H1 (cell line): ENCODE measurements at regions not wholly inside any gene's neighbourhood (a gene's known extent, or its start where the extent isn't known, plus 50 kb on each side); places are given as distances from the start of the nearest gene placed in this dataset.
A peak's percentile ranks its signal among the peaks of the same experiment; 100 is the strongest.

ENCODE experiments used
- CTCF ChIA-PET: fragments of 300-600 bp; sonication (Branson Sonifier 250); formaldehyde crosslinking; loops from one replicate; lab custom pipeline; 2021; ENCODE audit not compliant: partially characterized antibody; lab: Charles Lee
- POLR2A ChIA-PET: fragments of 300-600 bp; sonication (Branson Sonifier 250); formaldehyde crosslinking; loops from one replicate; lab custom pipeline; 2021; ENCODE audit warnings: inconsistent platforms; ENCODE audit not compliant: partially characterized antibody; lab: Charles Lee
- DNase-seq, 2 experiments: peaks; one replicate each; pipeline versions ENCODE4 v3.0.0 to v3.0.0-alpha.2; 2010 to 2022; ENCODE audit warnings: low spot score in 2 of 2, low read depth in 1 of 2, mixed read lengths in 1 of 2
- FAIRE-seq: peaks from 2 replicates; lab custom pipeline; 2011; peaks lifted over from hg19 to GRCh38; lab: Jason Lieb, UNC
- H2AFZ ChIP-seq: 2 replicates; pipeline ENCODE4 v1.8.1; 2012; ENCODE audit warnings: low read length, inconsistent platforms
- H2AK5ac ChIP-seq: 2 replicates; pipeline ENCODE4 v1.6.1; 2013; ENCODE audit warnings: low read depth, low read length
- H2BK120ac ChIP-seq: replicated peaks from 2 replicates; pipeline ENCODE3; 2013; ENCODE audit warnings: low read depth, low read length, inconsistent platforms
- H2BK12ac ChIP-seq: 2 replicates; pipeline ENCODE4 v1.6.1; 2013; ENCODE audit warnings: low read depth, low read length
- H2BK15ac ChIP-seq: 2 replicates; pipeline ENCODE4 v1.6.1; 2013; ENCODE audit warnings: low read length
- H2BK20ac ChIP-seq: 2 replicates; pipeline ENCODE4 v1.6.1; 2013; ENCODE audit warnings: low read length
- H2BK5ac ChIP-seq: 2 replicates; pipeline ENCODE4 v1.6.1; 2013; ENCODE audit warnings: low read depth, low read length
- H3K14ac ChIP-seq: 2 replicates; pipeline ENCODE4 v1.6.1; 2013; ENCODE audit warnings: inconsistent platforms; ENCODE audit not compliant: insufficient read length
- H3K18ac ChIP-seq: 2 replicates; pipeline ENCODE4 v1.6.1; 2013; ENCODE audit warnings: low read length; ENCODE audit errors: extremely low read depth
- H3K23ac ChIP-seq: 2 replicates; pipeline ENCODE4 v1.6.1; 2013; ENCODE audit warnings: inconsistent platforms; ENCODE audit not compliant: insufficient read length
- H3K23me2 ChIP-seq: 2 replicates; pipeline ENCODE4 v1.6.1; 2013; ENCODE audit warnings: low read depth, low read length
- H3K27ac ChIP-seq: 2 replicates; pipeline ENCODE4 v1.6.1; 2011; ENCODE audit warnings: low read depth, low read length, inconsistent platforms
- H3K27me3 ChIP-seq, 4 experiments: replicated peaks in 1 of 4; 1 replicate in 1 of 4; 2 replicates in 3 of 4; pipeline versions ENCODE4 v1.6.1 to v1.8.1; 2011 to 2013; ENCODE audit warnings: low read length in 3 of 4, mild to moderate bottlenecking in 3 of 4, inconsistent platforms in 2 of 4, mixed read lengths in 2 of 4, moderate library complexity in 1 of 4; ENCODE audit not compliant: control insufficient read depth in 3 of 4, insufficient read depth in 3 of 4; ENCODE audit errors: extremely low read depth in 1 of 4
- H3K36me3 ChIP-seq, 4 experiments: 2 replicates each; pipeline versions ENCODE4 v1.6.1 to v1.8.1; 2011 to 2013; ENCODE audit warnings: mild to moderate bottlenecking in 4 of 4, low read length in 3 of 4, moderate library complexity in 2 of 4, control low read depth in 1 of 4, inconsistent platforms in 1 of 4; ENCODE audit not compliant: insufficient read depth in 4 of 4, control insufficient read depth in 2 of 4
- H3K4ac ChIP-seq: replicated peaks from 2 replicates; pipeline ENCODE3; 2013; ENCODE audit warnings: low read length, low read depth, mixed read lengths, inconsistent platforms; ENCODE audit not compliant: insufficient read length
- H3K4me1 ChIP-seq, 4 experiments: replicated peaks in 1 of 4; 1 replicate in 1 of 4; 2 replicates in 3 of 4; pipeline versions ENCODE4 v1.6.1 to v1.8.1; 2011 to 2013; ENCODE audit warnings: low read length in 3 of 4, inconsistent platforms in 2 of 4, mixed read lengths in 1 of 4; ENCODE audit not compliant: insufficient read depth in 4 of 4, control insufficient read depth in 3 of 4
- H3K4me2 ChIP-seq, 2 experiments: 2 replicates each; pipeline versions ENCODE4 v1.6.1 to v1.8.1; 2011 to 2013; ENCODE audit warnings: low read depth in 2 of 2, low read length in 2 of 2, control low read depth in 1 of 2, inconsistent platforms in 1 of 2, mild to moderate bottlenecking in 1 of 2; ENCODE audit not compliant: insufficient read depth in 1 of 2
- H3K4me3 ChIP-seq, 4 experiments: fragments of 200-600, 300-600 bp in 1 of 4; sonication (generic), shearing (Covaris generic), sonication (Bioruptor Twin) in 1 of 4; 2 replicates each; pipeline versions ENCODE4 v1.5.1 to v1.8.1; 2011 to 2016; ENCODE audit warnings: low read length in 4 of 4, low read depth in 3 of 4, control low read depth in 2 of 4, inconsistent platforms in 2 of 4, mild to moderate bottlenecking in 2 of 4, mixed read lengths in 1 of 4, moderate library complexity in 1 of 4; ENCODE audit not compliant: insufficient read depth in 2 of 4; ENCODE audit errors: extremely low read depth in 1 of 4
- H3K56ac ChIP-seq: replicated peaks from 2 replicates; pipeline ENCODE3; 2013; ENCODE audit warnings: low read depth, mild to moderate bottlenecking, mixed read lengths, low read length, inconsistent platforms; ENCODE audit not compliant: insufficient read length
- H3K79me1 ChIP-seq: 2 replicates; pipeline ENCODE4 v1.6.1; 2013; ENCODE audit warnings: low read depth, low read length, control low read depth
- H3K79me2 ChIP-seq, 2 experiments: 2 replicates each; pipeline versions ENCODE4 v1.6.1 to v1.8.1; 2012 to 2013; ENCODE audit warnings: low read length in 2 of 2, mild to moderate bottlenecking in 2 of 2, inconsistent platforms in 1 of 2; ENCODE audit not compliant: insufficient read depth in 2 of 2, control insufficient read depth in 1 of 2
- H3K9ac ChIP-seq, 4 experiments: replicated peaks in 1 of 4; 1 replicate in 1 of 4; 2 replicates in 3 of 4; pipeline versions ENCODE4 v1.6.1 to v1.8.1; 2011 to 2013; ENCODE audit warnings: low read depth in 3 of 4, low read length in 3 of 4, control low read depth in 2 of 4, mild to moderate bottlenecking in 2 of 4, moderate library complexity in 2 of 4, inconsistent platforms in 1 of 4; ENCODE audit errors: extremely low read depth in 1 of 4
- H3K9me3 ChIP-seq, 2 experiments: 2 replicates each; pipeline versions ENCODE4 v1.6.1 to v1.8.1; 2012 to 2013; ENCODE audit warnings: mild to moderate bottlenecking in 2 of 2, moderate library complexity in 2 of 2, control low read depth in 1 of 2, inconsistent platforms in 1 of 2, low read depth in 1 of 2, low read length in 1 of 2, mixed read lengths in 1 of 2; ENCODE audit not compliant: insufficient read depth in 2 of 2
- H4K20me1 ChIP-seq, 2 experiments: replicated peaks in 1 of 2; 2 replicates each; pipeline versions ENCODE3 to v1.8.1; 2011 to 2013; ENCODE audit warnings: inconsistent platforms in 2 of 2, low read length in 2 of 2, mild to moderate bottlenecking in 1 of 2; ENCODE audit not compliant: insufficient read depth in 2 of 2, control insufficient read depth in 1 of 2
- H4K5ac ChIP-seq: 2 replicates; pipeline ENCODE4 v1.6.1; 2013; ENCODE audit warnings: low read length, low read depth, mixed read lengths, inconsistent platforms; ENCODE audit not compliant: insufficient read length
- H4K8ac ChIP-seq: 2 replicates; pipeline ENCODE4 v1.8.0; 2013; ENCODE audit warnings: mild to moderate bottlenecking, moderate library complexity, low read length, inconsistent platforms; ENCODE audit not compliant: insufficient read depth; ENCODE audit errors: extremely low read depth
- H4K91ac ChIP-seq: replicated peaks from 2 replicates; pipeline ENCODE3; 2013; ENCODE audit warnings: low read length, mixed read lengths, inconsistent platforms; ENCODE audit not compliant: insufficient read length
- ATF2 ChIP-seq: IDR thresholded peaks from 2 replicates; pipeline ENCODE4 v1.6.1; 2012; ENCODE audit warnings: low read length, inconsistent platforms
- WGBS, 2 experiments: shearing (Covaris generic) in 1 of 2; methylation state at CpG; one replicate each; pipeline versions ENCODE4 v1.1.6 to v1.1.7; 2013 to 2015; ENCODE audit warnings: low lambda C conversion rate in 2 of 2, mixed read lengths in 2 of 2, inconsistent platforms in 1 of 2, low coverage in 1 of 2, missing lambda C conversion rate in 1 of 2; ENCODE audit not compliant: insufficient replicate concordance in 2 of 2, insufficient coverage in 1 of 2, insufficient read length in 1 of 2; ENCODE audit errors: extremely low coverage in 1 of 2, missing lambda C conversion rate in 1 of 2; 5-methylcytosine and 5-hydroxymethylcytosine counted together

GRCh38 chr2:200212862-200213425, 93.5 kb upstream of the SPATS2L start:
- no peak overlapping the region for H3K27ac ChIP-seq
- H3K14ac ChIP-seq, result no peak overlapping the region
- no peak overlapping the region for H3K9ac ChIP-seq
- no peaks in the 10 kb centered on the region for H3K27me3 ChIP-seq
- no peak overlapping the region for H3K4ac ChIP-seq
- H3K56ac ChIP-seq, result no peak overlapping the region
- H4K5ac ChIP-seq, result no peak overlapping the region
- H4K8ac ChIP-seq, result no peak overlapping the region
- no peak overlapping the region for H3K4me2 ChIP-seq
- DNase-seq (no peak), FAIRE-seq (no peak)
- H3K23ac ChIP-seq, result no peak overlapping the region
- H3K36me3 ChIP-seq, result no peaks in the 10 kb centered on the region; a peak in 1 of 8 replicates
- H2BK120ac ChIP-seq, result no peak overlapping the region
- peak overlapping the region; percentile 77; the same call in 1 of the 2 replicates for H2AFZ ChIP-seq
- no peak overlapping the region for H2BK15ac ChIP-seq
- H4K91ac ChIP-seq, result peak overlapping the region; percentile 29
- H3K4me1 ChIP-seq, result peaks cover 0 to 4% (median 0%) of the 10 kb centered on the region in 4 experiments; a peak in 2 of 7 replicates
- H4K20me1 ChIP-seq, result peaks cover 0 to 3% of the 10 kb centered on the region in 2 experiments
- no peaks in the 10 kb centered on the region for H3K79me2 ChIP-seq
- H2BK5ac ChIP-seq, result peak overlapping the region; percentile 25; the same call in 1 of the 2 replicates
- H2BK20ac ChIP-seq, result peak overlapping the region; percentile 37; the same call in 1 of the 2 replicates
- WGBS, 2 experiments, result 89% methylated on average over 5 of the region's 5 CpGs; no CpG with 5 or more reads in 1 of the 2 experiments
- no peak overlapping the region; the same call in 1 of the 2 replicates for H2BK12ac ChIP-seq
- CTCF ChIA-PET, result interaction anchor here (0.5 to 1.3 kb wide), 2 partner anchors 13 to 16 kb away, joined by 3 to 7 read pairs; no protein-coding TSS in a partner anchor
- H3K4me3 ChIP-seq, result no peak overlapping the region
- H3K23me2 ChIP-seq, result peaks cover 4% of the 10 kb centered on the region; the same call in 1 of the 2 replicates
- no peaks in the 10 kb centered on the region; a peak in 1 of 4 replicates for H3K9me3 ChIP-seq
- H2AK5ac ChIP-seq, result no peak overlapping the region
- H3K79me1 ChIP-seq, result no peaks in the 10 kb centered on the region
- POLR2A ChIA-PET, result no interaction called here
- peak overlapping the region; percentile 14; the same call in 1 of the 2 replicates for H3K18ac ChIP-seq
- TF ChIP-seq ATF2, result no peak
